ENCODE measurements at regions not wholly inside any gene's neighbourhood (a gene's known extent, or its start where the extent isn't known, plus 50 kb on each side); places are given as distances from the start of the nearest gene placed in this dataset.

- no peaks in the 10 kb centered on the region for H3K27me3 ChIP-seq (ENCODE audit: control insufficient read depth in 2 of 2, insufficient read depth in 2 of 2, low read length in 2 of 2)
- intact Hi-C loops (cut with micrococcal nuclease) (no loop called here), dilution Hi-C loops (cut with MboI; ENCODE audit: extremely low pct_ligation_motif_present, low sequenced_read_pairs) (no loop called here)
- no peaks in the 10 kb centered on the region for H4K20me1 ChIP-seq (replicated peaks; ENCODE audit: control insufficient read depth, extremely low read depth, insufficient read depth, low read length)
- H3K4me1 ChIP-seq (ENCODE audit: control insufficient read depth, extremely low read depth, insufficient read depth, low read length) = no peaks in the 10 kb centered on the region
- DNase-seq (ENCODE audit: low read depth, low spot score) = no peak
- H2AFZ ChIP-seq (ENCODE audit: low read depth, low read length) = no peak overlapping the region
- POLR2A ChIA-PET = no interaction called here
- CTCF ChIA-PET = interaction anchor here (0.9 to 2.6 kb wide), 4 partner anchors 8 to 14 kb away, joined by 3 to 11 read pairs (median 4); no protein-coding TSS in a partner anchor
- no peak overlapping the region for H3K27ac ChIP-seq (ENCODE audit: insufficient read depth, low read depth, low read length)
- H3K9me1 ChIP-seq (replicated peaks; ENCODE audit: control insufficient read depth, extremely low read depth, insufficient read depth, low read length) = no peaks in the 10 kb centered on the region
- no peak overlapping the region for H3K4me2 ChIP-seq (ENCODE audit: insufficient read depth, low read length)
- H3K9ac ChIP-seq (replicated peaks; ENCODE audit: extremely low read depth, insufficient read depth, low read length) = no peak overlapping the region
- H3K36me3 ChIP-seq (ENCODE audit: control insufficient read depth in 2 of 2, extremely low read depth in 1 of 2, insufficient read depth in 2 of 2, low read length in 2 of 2) = no peaks in the 10 kb centered on the region
- no peak for FAIRE-seq
- H3K79me2 ChIP-seq (ENCODE audit: control insufficient read depth, insufficient read depth, low read length) = no peaks in the 10 kb centered on the region
- TF ChIP-seq GATA2 (IDR thresholded peaks at IDR 0.05; ENCODE audit: insufficient read depth, insufficient read length, low read depth, low read length) (no peak), FOS (IDR thresholded peaks at IDR 0.05; ENCODE audit: borderline replicate concordance, insufficient read depth, low read length) (no peak), EZH2 (IDR thresholded peaks at IDR 0.05; ENCODE audit: borderline replicate concordance, low read depth, low read length, severe bottlenecking) (no peak), JUN (IDR thresholded peaks at IDR 0.05; ENCODE audit: borderline replicate concordance, insufficient read depth, insufficient read length, low read depth) (no peak), POLR2A (IDR thresholded peaks at IDR 0.05; ENCODE audit: low read depth, low read length) (no peak), CTCF (IDR thresholded peaks at IDR 0.05; ENCODE audit: extremely low read depth in 1 of 2, insufficient read depth in 1 of 2, low read depth in 1 of 2, low read length in 2 of 2) (no peak), MYC (IDR thresholded peaks at IDR 0.05; ENCODE audit: low read depth, low read length) (no peak), POLR2AphosphoS5 (IDR thresholded peaks at IDR 0.05; ENCODE audit: insufficient read depth, low read depth, low read length) (no peak)
- TF ChIP-seq, protein P1, sequence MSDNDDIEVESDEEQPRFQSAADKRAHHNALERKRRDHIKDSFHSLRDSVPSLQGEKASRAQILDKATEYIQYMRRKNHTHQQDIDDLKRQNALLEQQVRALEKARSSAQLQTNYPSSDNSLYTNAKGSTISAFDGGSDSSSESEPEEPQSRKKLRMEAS (IDR thresholded peaks at IDR 0.05; ENCODE audit: insufficient read depth, insufficient read length) = no peak
- H3K4me3 ChIP-seq (replicated peaks in 1 of 3; ENCODE audit: insufficient read depth in 1 of 3, low read depth in 1 of 3, low read length in 3 of 3) = no peak overlapping the region
- BruUV-seq (replicated peaks) = no TSS peak
- no peaks in the 10 kb centered on the region for H3K9me3 ChIP-seq (replicated peaks; ENCODE audit: control insufficient read depth, insufficient read depth, low read length)
Measured at GRCh38 chr1:186736971-186737685, 56.9 kb upstream of the PTGS2 start.

Data from endothelial cell of umbilical vein (primary cell).